Fibroblast of skin of scalp (primary cell): ENCODE measurements at regions not wholly inside any gene's neighbourhood (a gene's known extent, or its start where the extent isn't known, plus 50 kb on each side); places are given as distances from the start of the nearest gene placed in this dataset.

ENCODE experiments used
- DNase-seq: peaks from one replicate; pipeline ENCODE4 v3.0.0-alpha.2; 2013

- no peak for DNase-seq
Observed at GRCh38 chr6:40056865-40057264, 122.6 kb upstream of the MOCS1 start.

DNA sequence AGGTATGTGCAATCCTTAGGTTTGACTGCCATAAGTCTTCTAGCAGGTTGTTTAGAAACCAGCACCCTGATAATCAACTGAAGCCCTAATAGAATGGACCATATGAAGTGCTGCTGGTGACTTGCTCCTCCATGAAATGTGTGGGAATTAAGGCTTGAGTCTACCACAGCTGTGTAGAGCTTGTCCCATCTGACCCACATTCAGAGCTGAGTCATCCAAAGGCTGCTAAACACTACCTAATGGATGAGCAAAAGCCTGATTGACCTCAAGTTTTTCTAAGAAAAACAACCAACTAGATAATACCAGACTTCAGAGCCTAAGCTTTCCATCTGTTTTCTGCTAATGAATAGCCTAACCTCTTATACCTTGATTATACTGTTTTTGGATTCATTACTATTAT is 120.3 kb upstream of the MOCS1 start:
- DNase-seq: no peak

DNA sequence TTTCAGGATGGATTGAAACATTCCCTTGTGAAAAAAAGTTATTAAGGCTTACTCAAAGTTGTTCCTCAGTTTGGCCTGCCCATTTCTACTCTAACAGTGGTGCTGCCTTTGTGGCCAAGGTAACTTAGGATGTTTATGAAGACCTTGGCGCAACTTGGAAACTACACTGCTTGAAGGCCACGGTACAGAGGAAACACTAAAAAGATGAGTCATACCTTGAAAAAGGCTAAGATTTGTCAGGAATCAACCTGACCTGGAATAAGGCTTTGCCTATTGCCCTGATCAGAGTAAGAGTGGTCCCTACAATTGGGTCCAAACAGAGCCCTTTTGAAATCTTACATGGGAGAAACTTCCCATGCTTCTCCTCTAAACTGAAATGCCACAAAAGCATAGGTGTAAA is 119.9 kb upstream of the MOCS1 start:
- DNase-seq: no peak

DNA sequence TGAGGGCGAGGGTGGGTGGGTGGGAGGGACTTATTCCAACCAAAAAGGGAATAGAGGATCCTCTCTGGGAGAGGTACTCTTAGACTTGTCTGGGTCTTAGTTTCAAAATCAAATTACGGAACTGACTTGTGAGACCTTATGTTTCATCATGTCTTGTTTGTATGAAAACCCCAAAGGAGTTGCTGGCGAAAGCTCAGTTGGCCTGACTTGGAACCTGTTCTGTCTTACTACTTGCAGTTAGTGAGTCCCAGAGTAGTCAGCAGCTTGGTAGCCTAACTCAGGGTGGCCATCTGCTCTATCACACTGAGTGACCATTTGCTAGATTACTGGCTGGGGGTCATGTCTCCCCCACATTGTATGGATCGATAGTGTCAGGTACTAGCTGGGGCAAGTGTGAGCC is 114.9 kb upstream of the MOCS1 start:
- DNase-seq: no peak

- no peak for DNase-seq
Observed at GRCh38 chr6:40044196-40044595, 109.9 kb upstream of the MOCS1 start.

GRCh38 chr6:40042232-40042631 is 108.0 kb upstream of the MOCS1 start:
- DNase-seq: no peak

GRCh38 chr6:40039042-40039441 is 104.8 kb upstream of the MOCS1 start:
- no peak for DNase-seq

DNA sequence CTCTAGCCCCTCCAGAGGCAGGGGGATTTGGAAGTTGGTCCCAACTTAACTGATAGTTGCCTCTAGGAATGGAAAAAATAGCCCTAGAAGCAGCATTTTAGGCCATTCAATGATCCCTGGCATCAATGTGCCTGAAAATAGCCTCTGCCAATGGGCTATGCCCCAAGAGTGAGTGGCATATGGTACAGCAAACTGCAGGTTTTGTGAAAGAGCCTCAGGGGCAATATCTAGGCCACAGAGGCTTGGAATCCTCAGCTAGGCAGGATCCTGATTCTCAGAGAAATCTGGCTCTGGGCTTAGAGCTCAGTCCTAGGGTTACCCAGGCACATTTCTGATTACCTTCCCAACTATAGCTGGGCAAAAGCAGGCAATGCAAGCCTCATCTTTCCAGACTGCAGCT is 104.4 kb upstream of the MOCS1 start:
- DNase-seq: no peak

- no peak for DNase-seq
Observed at GRCh38 chr6:40037271-40037670, 103.0 kb upstream of the MOCS1 start.

DNA sequence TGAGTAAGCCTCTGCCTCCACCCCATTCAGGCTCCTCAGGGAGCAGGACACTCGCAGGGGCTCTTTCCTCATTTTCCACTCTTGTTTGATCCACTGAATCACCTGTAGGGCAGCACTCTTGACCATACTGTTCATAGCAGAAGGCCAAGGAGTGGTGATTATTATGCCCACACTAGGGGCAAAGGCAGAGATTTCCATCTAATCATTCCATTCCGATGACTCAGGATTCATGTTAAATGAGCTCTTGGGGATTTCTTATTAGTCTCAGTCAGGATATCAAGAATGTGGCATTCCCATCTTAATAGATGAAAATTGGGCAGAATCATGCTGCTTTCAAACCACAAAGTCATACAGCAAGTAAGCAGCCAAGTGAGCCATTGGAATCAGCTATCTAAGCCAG is 101.9 kb upstream of the MOCS1 start:
- no peak for DNase-seq

DNA sequence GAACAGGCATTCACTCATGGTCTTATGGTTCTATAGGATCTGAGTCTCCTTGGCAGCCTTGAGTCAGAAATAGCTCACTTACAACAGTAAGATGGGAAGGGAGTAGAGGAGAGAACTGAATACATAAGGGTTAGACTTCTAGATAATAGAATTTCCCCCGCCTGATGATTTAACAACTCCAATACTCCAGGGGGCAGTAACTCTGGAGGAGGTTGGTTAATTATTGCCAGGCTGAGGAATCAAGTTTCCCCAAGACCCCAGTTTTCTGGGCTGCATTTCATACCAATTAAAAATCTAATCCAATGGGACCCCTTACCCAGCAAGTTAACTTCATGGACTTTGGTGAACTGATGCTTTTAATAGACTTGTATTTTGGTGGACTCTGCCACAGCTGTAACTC is 94.2 kb upstream of the MOCS1 start:
- DNase-seq: no peak

DNA sequence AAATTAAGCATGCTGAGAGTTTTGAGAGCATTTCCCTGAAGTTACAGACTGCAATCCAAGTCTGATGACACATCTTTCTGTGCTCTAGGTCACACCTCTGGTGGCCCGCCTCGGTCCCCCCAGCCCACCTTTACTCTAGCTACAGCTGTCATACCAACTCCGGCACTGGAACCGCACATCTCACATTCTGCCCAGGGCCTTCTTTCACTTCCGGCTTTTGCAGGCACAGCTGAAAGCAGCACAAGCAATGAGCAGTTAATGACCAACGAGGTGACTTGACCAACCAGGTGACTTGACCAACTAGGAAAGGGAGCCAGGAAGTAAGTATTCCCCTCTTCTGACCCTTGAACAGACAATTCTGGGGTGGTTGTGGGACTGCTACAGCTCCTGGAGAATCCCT is 88.6 kb upstream of the MOCS1 start:
- no peak for DNase-seq

- DNase-seq: no peak
Observed at GRCh38 chr6:40020166-40020565, 85.9 kb upstream of the MOCS1 start.

- no peak for DNase-seq
Observed at GRCh38 chr6:40015530-40015929, 81.3 kb upstream of the MOCS1 start.

GRCh38 chr6:40011844-40012243 is 77.6 kb upstream of the MOCS1 start:
- no peak for DNase-seq

- DNase-seq: no peak
Observed at GRCh38 chr6:40000964-40001515, 66.8 kb upstream of the MOCS1 start.

GRCh38 chr6:39999006-39999867 is 65.0 kb upstream of the MOCS1 start:
- no peak for DNase-seq

GRCh38 chr6:39998126-39998525 is 63.9 kb upstream of the MOCS1 start:
- no peak for DNase-seq

DNA sequence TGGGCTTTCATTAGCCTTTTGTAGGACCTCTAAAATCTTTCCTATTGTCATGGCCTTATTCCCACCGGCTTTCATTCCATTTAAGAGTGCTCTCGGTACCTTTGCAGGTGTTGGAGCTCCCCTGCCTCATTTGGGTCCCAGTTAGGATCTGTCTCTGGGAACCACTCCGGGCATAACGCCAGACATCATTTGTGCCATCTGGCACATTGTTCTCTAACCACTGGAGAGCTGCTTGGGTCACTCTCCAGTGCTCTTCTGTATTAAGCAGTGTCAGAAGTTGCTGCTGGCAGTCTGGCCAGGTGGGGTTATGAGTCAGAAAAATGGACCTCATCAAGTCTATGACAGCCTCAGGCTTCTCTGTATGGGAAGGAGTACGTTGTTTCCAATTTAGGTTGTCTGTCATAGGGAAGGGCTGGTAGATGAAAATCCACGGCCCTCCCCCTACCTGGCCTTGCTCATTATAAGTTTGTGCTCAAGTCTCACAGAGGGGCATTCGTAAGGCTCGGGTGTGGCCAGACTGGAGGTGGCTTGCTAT is 62.9 kb upstream of the MOCS1 start:
- DNase-seq: no peak

DNA sequence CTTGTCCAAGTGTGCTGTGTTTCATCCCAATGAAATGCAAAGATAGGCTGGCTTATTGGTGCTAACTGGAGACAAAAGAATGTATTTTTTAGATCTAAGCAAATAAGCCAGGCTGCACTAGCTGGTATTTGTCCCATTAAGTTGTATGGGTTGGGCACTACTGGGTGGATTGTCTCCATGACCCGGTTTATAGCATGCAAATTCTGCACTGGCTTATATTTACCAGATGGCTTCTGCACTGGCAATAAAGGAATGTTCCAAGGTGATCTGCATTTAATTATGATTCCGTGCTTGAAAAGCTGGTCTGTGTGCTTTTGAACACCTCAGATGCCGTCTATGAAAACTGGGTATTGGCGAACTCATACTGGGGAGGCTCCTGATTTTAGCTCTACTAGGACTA is 61.4 kb upstream of the MOCS1 start:
- DNase-seq: no peak

DNA sequence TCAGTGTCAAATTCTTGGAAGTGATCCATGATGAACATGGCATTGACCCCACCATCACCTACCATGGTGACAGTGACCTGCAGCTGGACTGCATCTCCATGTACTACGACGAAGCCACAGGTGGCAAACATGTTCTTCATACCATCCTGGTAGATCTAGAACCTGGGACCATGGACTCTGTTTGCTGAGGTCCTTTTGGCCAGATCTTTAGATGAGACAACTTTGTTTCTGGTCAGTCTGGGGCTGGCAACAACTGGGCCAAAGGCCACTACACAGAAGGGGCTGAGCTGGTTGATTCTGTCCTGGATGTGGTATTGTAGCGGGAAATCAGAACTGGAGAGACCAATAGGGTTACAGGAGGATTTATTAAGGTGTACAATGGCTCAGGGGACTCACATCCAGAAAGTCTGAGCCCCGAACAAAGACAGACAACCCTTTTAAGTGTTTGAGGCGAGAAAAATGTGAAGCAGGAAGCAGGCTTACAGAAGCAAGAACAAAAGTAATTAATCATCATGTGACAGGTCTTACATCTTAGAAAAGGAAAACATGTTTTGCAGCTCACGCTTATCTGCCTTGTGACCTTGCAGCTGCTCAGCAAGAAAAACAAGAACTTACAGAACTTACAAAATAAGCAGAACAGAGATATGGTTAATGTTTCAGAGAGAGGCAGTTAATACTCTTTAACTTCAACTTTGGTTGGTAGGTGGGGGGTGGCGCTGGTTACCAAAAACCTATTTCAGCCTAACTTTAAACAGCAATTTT is 58.8 kb upstream of the MOCS1 start:
- DNase-seq: no peak
